GM18505 (cell line): ENCODE measurements at regions not wholly inside any gene's neighbourhood (a gene's known extent, or its start where the extent isn't known, plus 50 kb on each side); places are given as distances from the start of the nearest gene placed in this dataset.
"Not testable (repeated sequence)": the region's sequence is repeated elsewhere in the genome, so short reads cannot be mapped to it uniquely, and the experiment has no call there.

ENCODE experiments used
- ATAC-seq: cut with Tn5 transposase; IDR thresholded peaks from one replicate; pipeline ENCODE4 v1.9.1; 2021; ENCODE audit not compliant: unreplicated experiment
- POLR2A ChIP-seq: IDR thresholded peaks from 4 replicates; pipeline ENCODE4 v1.6.1; 2011; ENCODE audit warnings: borderline replicate concordance; ENCODE audit not compliant: insufficient read depth, insufficient read length; ENCODE audit errors: extremely low read depth

DNA sequence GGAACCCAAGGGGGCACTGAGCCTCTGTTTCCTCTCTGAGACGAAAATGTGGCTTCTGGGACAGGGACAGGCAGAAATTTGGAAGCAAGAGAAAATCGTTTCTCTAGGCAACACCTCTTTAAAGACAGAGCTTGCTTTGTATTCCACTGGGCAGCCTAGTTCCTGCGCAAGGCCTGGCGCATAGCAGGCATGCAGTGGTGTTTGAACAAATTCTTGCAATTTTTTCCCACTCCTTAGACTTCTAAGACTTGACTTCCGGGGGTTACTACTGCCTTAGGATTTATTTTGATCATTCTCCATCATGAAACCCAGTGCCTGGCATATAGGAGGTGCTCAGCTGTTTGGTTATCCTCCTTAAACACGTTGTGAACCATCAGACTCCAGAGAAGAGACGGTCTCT is 249.0 kb upstream of the KCNG1 start:
- TF ChIP-seq POLR2A = no peak
- ATAC-seq = no peak

DNA sequence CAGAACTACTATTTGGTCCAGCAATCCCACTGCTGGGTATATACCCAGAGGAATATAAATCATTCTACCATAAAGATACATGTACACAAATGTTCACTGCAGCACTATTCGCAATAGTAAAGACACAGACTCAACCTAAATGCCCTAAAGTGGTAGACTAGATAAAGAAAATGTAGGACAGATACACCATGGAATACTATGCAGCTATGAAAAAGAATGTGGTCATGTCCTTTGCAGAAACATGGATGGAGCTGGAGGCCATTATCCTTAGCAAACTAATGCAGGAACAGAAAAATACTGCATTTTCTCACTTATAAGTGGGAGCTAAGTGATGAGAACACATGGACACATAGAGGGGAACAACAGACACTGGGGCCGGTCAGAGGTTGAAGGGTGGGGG is 248.4 kb upstream of the KCNG1 start:
- ATAC-seq = not testable (repeated sequence)

- ATAC-seq = no peak
- no peak for TF ChIP-seq POLR2A
These were observed 246.8 kb upstream of the KCNG1 start for GRCh38 chr20:51269671-51270070.

- ATAC-seq = no peak
- TF ChIP-seq POLR2A = no peak
These were observed 244.8 kb upstream of the KCNG1 start for GRCh38 chr20:51267679-51268078.

DNA sequence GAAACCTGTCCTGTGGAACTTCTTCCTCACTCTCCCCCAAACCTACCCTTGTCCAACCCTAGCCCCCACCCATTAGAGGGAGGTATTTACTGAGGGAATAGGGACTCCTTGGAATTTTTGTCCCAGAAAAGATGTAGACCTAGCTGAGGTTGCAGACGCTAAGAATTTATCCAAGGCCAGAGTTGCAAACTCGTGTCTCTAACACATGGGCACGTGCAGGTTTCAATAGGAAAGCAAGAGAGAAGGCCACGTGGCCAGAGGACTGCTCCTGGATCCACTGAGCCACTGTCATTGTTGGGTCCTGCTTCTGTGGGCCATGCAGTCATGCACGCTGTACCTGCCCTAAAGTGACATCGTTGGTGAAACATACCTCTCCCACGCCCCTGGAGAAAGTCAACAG is 243.4 kb upstream of the KCNG1 start:
- no peak for TF ChIP-seq POLR2A
- ATAC-seq = no peak

GRCh38 chr20:51265361-51265760 is 242.5 kb upstream of the KCNG1 start:
- TF ChIP-seq POLR2A = no peak
- ATAC-seq = no peak

DNA sequence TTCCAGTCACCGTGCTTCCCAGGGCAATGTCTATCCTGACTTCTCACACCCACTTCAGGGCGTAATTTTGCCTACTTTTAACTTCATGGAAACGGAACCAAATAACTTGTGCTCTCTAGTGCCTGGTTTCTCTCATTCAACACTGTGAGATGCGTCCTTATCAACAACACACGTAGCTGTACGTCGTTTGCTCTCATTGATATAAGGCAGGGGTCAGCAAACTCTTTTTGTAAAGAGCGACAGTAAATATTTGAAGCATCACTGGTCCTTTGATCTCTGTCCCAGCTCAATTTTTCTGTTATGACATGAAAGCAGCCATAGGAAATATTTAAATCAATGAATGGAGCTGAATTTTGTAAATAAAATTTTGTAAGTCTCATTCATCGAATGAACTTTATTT is 239.3 kb upstream of the KCNG1 start:
- no peak for TF ChIP-seq POLR2A
- no peak for ATAC-seq

- ATAC-seq = no peak
- no peak for TF ChIP-seq POLR2A
These were observed 236.5 kb upstream of the KCNG1 start for GRCh38 chr20:51259455-51259854.

GRCh38 chr20:51258582-51259165 is 235.8 kb upstream of the KCNG1 start:
- TF ChIP-seq POLR2A = no peak
- no peak for ATAC-seq

DNA sequence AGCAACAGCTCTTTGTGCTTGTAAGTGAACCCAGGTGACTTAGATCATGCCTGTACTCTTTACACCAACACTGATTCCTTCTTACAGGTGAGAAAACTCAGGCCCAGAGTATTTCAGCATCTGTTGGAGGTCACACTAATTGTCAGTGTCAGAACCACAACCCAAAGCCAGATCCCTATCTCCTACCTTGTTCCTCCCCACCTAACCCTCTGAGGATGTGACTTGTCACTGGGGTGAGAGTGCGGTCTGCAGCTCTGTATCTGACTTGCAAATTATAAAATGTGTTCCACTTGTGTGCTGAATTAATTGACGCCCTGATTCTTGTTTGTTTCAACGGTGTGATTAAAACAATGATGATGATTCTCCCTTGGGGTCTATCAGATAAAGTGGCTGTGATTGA is 232.5 kb upstream of the KCNG1 start:
- TF ChIP-seq POLR2A = no peak
- ATAC-seq = no peak

DNA sequence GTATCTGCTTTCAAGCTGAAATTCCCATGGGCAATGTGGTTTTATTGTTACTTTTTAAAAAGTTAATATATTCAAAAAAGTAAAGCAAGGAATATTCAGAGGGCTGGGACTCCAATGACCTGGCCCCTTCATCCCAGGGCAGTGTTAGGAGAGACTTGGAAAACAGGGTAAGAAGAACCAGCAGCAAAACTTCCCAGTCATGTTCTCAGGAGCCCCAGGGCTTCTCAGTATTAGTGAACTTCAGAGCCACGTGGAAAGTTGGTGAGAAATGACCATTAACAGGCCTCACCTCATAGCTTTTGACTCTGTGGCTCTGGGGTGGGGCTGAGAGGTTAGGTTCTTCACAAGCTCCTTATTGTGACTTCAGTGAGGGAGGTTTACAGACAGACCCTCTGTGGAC is 230.4 kb upstream of the KCNG1 start:
- no peak for ATAC-seq
- TF ChIP-seq POLR2A = no peak

GRCh38 chr20:51249781-51250180 is 226.9 kb upstream of the KCNG1 start:
- TF ChIP-seq POLR2A = no peak
- ATAC-seq = no peak

DNA sequence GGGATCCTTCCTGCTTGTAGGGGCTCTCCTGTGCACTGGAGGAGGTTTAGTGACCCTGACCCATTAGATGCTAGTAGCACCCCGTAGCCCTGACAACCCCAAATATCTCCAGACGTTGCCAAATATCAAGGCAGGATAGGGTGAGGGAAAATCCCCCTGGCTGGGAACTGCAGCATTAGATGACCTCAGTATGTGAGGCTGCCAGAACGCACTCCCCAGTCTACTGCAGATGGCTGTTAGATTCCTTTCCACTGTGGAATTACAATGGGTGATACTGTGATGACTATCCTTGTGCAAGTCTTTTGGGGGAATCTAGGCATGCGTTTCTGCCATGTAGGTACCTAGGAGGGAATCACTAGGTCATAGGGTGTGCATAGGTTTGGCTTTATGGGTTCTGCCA is 226.3 kb upstream of the KCNG1 start:
- ATAC-seq = no peak
- no peak for TF ChIP-seq POLR2A

DNA sequence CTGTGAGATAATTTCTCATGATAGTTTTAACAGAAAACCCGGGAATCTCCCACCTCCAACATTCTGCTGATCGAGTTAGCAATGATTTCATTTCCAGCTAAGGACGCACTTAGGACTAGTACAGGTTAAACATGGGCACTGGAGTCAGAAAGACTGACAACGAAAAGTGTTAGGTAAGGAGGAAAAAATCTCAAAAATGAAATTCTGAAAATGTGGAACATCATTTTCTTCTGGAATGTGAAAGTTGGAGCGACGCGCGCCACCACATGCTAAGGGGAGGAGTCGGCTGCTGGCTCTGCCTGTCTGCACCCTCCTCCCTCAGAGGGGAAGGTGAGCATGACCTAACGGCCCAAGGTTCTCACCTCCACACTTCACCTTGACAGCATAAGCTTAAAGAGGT is 221.6 kb upstream of the KCNG1 start:
- ATAC-seq = no peak
- TF ChIP-seq POLR2A = no peak

DNA sequence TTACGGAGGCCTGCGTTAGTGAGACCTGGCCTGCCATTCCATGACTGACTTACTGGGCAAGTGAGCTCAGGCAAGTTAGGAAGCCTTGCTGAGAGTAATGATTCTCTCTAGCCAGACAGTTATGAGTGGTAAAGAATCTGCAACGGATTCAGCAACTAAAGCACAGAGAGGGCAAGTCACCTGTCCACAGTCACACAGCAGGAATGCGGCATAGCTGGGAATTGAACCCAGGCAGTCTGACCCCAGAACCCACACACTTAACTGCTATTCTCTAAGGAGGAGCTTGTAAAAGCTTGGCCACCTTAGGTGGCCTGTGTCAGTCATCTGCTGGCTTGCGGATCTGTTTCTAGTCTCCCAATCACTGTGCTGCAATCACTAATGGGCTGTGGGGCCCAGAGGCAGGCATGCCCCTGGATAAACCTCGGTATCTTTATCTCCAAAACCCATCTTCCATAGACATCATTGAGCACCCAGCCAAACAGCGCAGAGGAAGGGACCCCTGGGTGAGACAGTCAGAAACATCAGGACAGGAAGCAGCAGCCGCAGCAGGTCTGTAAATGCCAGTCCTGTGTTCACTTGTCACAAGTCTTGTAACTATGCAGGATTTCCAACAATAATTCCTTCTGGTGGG is 215.9 kb upstream of the KCNG1 start:
- TF ChIP-seq POLR2A = no peak
- ATAC-seq = no peak
